ENCODE measurements at regions not wholly inside any gene's neighbourhood (a gene's known extent, or its start where the extent isn't known, plus 50 kb on each side); places are given as distances from the start of the nearest gene placed in this dataset.

- Histone ChIP-seq H3K27ac (ENCODE audit: extremely low read depth, low read depth, low read length) (no peak overlapping the region), H3K9me1 (ENCODE audit: control insufficient read depth, insufficient read depth, low read length) (no peaks in the 10 kb centered on the region), H3K36me3 (ENCODE audit: control insufficient read depth, insufficient read depth, low read length) (no peaks in the 10 kb centered on the region), H3K9ac (ENCODE audit: insufficient read depth in 1 of 2, low read depth in 2 of 2, low read length in 2 of 2) (no peak overlapping the region), H3K79me2 (ENCODE audit: control insufficient read depth, insufficient read depth, low read length) (no peaks in the 10 kb centered on the region), H3K27me3 (ENCODE audit: control insufficient read depth in 2 of 2, insufficient read depth in 2 of 2, low read length in 2 of 2) (peaks cover 0 to 9% of the 10 kb centered on the region in 2 experiments; a peak in 2 of 5 replicates), H3K9me3 (replicated peaks; ENCODE audit: control insufficient read depth, insufficient read depth, low read depth, low read length) (no peaks in the 10 kb centered on the region), H3K4me2 (ENCODE audit: insufficient read depth, low read length) (no peak overlapping the region), H2AFZ (ENCODE audit: low read depth, low read length) (no peak overlapping the region), H4K20me1 (replicated peaks; ENCODE audit: control insufficient read depth, insufficient read depth, low read length) (no peaks in the 10 kb centered on the region), H3K4me1 (replicated peaks in 1 of 2; ENCODE audit: control insufficient read depth in 2 of 2, insufficient read depth in 2 of 2, low read length in 2 of 2) (peaks cover 0 to 2% of the 10 kb centered on the region in 2 experiments; a peak in 1 of 5 replicates), H3K4me3 (no peak overlapping the region)
- CTCF ChIA-PET (ENCODE audit: low intra/inter-chr PET ratio): no interaction called here
- intact Hi-C loops (cut with micrococcal nuclease): no loop called here
- DNase-seq (ENCODE audit: extremely low read depth in 1 of 4, low spot score in 3 of 4): no peak
- TF ChIP-seq SOX6 (IDR thresholded peaks at IDR 0.05): no peak
- no peak for TF ChIP-seq TAF1 (IDR thresholded peaks at IDR 0.05; ENCODE audit: control insufficient read depth, extremely low read depth, insufficient read depth, low read length, severe bottlenecking)
- no peak for TF ChIP-seq POLR2B (IDR thresholded peaks at IDR 0.05; ENCODE audit: low read depth, partially characterized antibody)
- TF ChIP-seq KDM5B (IDR thresholded peaks at IDR 0.05; ENCODE audit: insufficient replicate concordance, low read depth, low read length): no peak
- no peak for FAIRE-seq
- ATAC-seq: no peak
- WGBS (ENCODE audit: insufficient coverage, low coverage, missing lambda C conversion rate): 2% methylated on average over 8 of the region's 10 CpGs
- POLR2A ChIA-PET: interaction anchor here (0.6 kb wide), 1 partner anchor 44 kb away, joined by 4 read pairs; no protein-coding TSS in a partner anchor
- in situ Hi-C loops (cut with MboI): no loop called here
- no TSS peak for BruUV-seq (replicated peaks)
Observed at GRCh38 chr13:40376867-40377535, 289.4 kb downstream of the FOXO1 start.

- ATAC-seq: no peak
- Histone ChIP-seq H3K27me3 (ENCODE audit: control insufficient read depth in 2 of 2, insufficient read depth in 2 of 2, low read length in 2 of 2) (peaks cover 0 to 16% of the 10 kb centered on the region in 2 experiments; a peak in 2 of 5 replicates), H3K4me2 (ENCODE audit: insufficient read depth, low read length) (no peak overlapping the region), H3K4me3 (no peak overlapping the region), H3K79me2 (ENCODE audit: control insufficient read depth, insufficient read depth, low read length) (no peaks in the 10 kb centered on the region), H3K9me3 (replicated peaks; ENCODE audit: control insufficient read depth, insufficient read depth, low read depth, low read length) (no peaks in the 10 kb centered on the region), H2AFZ (ENCODE audit: low read depth, low read length) (no peak overlapping the region), H3K9ac (ENCODE audit: insufficient read depth in 1 of 2, low read depth in 2 of 2, low read length in 2 of 2) (no peak overlapping the region), H3K36me3 (ENCODE audit: control insufficient read depth, insufficient read depth, low read length) (no peaks in the 10 kb centered on the region), H3K27ac (ENCODE audit: extremely low read depth, low read depth, low read length) (no peak overlapping the region), H4K20me1 (replicated peaks; ENCODE audit: control insufficient read depth, insufficient read depth, low read length) (no peaks in the 10 kb centered on the region), H3K4me1 (replicated peaks in 1 of 2; ENCODE audit: control insufficient read depth in 2 of 2, insufficient read depth in 2 of 2, low read length in 2 of 2) (peaks cover 0 to 7% of the 10 kb centered on the region in 2 experiments; a peak in 1 of 5 replicates), H3K9me1 (ENCODE audit: control insufficient read depth, insufficient read depth, low read length) (no peaks in the 10 kb centered on the region)
- POLR2A ChIA-PET: interaction anchor here (0.6 kb wide), 1 partner anchor 43 kb away, joined by 4 read pairs; no protein-coding TSS in a partner anchor
- no peak for FAIRE-seq
- intact Hi-C loops (cut with micrococcal nuclease) (no loop called here), in situ Hi-C loops (cut with MboI) (no loop called here)
- no TSS peak for BruUV-seq (replicated peaks)
- TF ChIP-seq MYBL2 (IDR thresholded peaks at IDR 0.05; ENCODE audit: low read depth) (no peak), MYBL2 (CRISPR knock-in tag; IDR thresholded peaks at IDR 0.05; ENCODE audit: borderline replicate concordance) (no peak), HIVEP1 (CRISPR knock-in tag; IDR thresholded peaks at IDR 0.05) (no peak), TAF15 (IDR thresholded peaks at IDR 0.05; ENCODE audit: low read depth, low read length) (no peak), DPF2 (IDR thresholded peaks at IDR 0.05) (no peak), SNAPC5 (CRISPR knock-in tag; IDR thresholded peaks at IDR 0.05) (no peak), U2AF1 (optimal IDR thresholded peaks at IDR 0.05; ENCODE audit: low read depth, low read length) (no peak)
- CTCF ChIA-PET (ENCODE audit: low intra/inter-chr PET ratio): no interaction called here
- WGBS (ENCODE audit: insufficient coverage, low coverage, missing lambda C conversion rate): 0% methylated on average over 8 of the region's 8 CpGs
- DNase-seq (ENCODE audit: extremely low read depth in 1 of 4, low spot score in 3 of 4): no peak
Observed at GRCh38 chr13:40377783-40378182, 288.7 kb downstream of the FOXO1 start.
